HG03025 (cell line): ENCODE measurements at regions not wholly inside any gene's neighbourhood (a gene's known extent, or its start where the extent isn't known, plus 50 kb on each side); places are given as distances from the start of the nearest gene placed in this dataset.
"Not testable (repeated sequence)": the region's sequence is repeated elsewhere in the genome, so short reads cannot be mapped to it uniquely, and the experiment has no call there.

Experiments
- ATAC-seq: cut with Tn5 transposase; IDR thresholded peaks from one replicate; pipeline ENCODE4 v1.9.1; 2021; ENCODE audit warnings: mild to moderate bottlenecking, moderate library complexity; ENCODE audit not compliant: unreplicated experiment, low FRiP score

DNA sequence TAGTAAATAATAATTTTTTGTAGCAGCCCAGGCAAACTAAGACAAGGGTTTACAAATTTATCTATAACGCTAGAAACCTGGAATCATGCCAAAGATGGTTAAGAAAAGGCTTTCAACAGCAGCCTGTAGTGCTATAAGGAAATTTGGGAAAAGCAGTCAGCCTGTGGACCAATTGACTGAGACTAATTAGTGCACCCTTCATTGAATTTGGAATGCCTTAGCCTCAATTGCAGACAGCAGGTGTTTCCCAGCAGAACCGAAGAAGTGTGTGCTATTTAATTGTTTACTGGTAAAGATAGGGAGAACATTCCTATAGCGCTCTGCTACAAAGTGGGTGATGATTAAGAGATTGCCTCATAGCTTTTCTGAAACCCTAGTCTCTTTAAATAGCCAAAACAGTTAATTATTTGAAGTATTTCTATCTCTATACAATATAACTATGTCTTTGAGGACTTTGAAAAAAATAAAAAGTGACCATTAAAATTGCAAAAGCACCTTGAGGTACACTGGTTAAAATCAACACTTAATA, 1884.3 kb upstream of the PCDH20 start:
- ATAC-seq: no peak

- no peak for ATAC-seq
Observed at GRCh38 chr13:63297163-63297562, 1881.5 kb upstream of the PCDH20 start.

GRCh38 chr13:63291701-63292100, 1876.1 kb upstream of the PCDH20 start:
- ATAC-seq: no peak

DNA sequence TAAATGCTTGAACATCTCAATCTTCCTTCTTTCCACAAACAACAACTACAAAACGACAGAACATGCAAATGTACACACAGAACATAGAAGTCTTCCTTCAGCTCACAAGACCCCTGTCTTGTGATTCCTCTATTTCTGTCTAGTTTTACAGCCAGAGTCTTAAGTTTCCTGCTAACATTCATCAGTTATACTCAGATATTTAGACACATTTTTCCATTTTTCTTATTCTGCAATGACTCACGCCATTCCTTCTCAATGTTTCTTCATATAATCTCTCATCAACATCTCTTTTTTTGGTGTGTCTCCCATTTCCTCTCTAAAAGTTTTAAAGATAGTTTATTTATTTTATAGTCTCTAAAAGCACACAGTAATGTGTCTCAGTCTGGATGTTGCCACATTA, 1872.9 kb upstream of the PCDH20 start:
- no peak for ATAC-seq

GRCh38 chr13:63287926-63288325, 1872.3 kb upstream of the PCDH20 start:
- no peak for ATAC-seq

DNA sequence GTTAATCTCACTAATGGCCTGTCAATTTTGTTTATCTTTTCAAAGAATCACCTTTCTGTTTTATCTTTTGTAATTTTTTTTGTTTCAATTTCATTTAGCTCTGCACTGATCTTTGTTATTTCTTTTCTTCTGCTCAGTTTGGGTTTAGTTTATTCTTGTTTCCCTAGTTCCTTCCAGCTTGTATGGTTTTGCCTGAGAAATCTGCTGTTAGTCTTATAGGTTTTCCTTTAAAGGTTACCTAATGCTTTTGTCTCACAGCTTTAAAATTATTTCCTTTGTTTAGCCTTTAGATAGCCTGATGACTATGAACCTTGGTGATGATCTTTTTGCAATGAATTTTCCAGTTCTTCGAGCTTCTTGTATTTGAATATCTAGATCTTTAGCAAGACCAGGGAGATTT, 1869.8 kb upstream of the PCDH20 start:
- ATAC-seq: no peak

GRCh38 chr13:63279136-63279535, 1863.5 kb upstream of the PCDH20 start:
- ATAC-seq: no peak

DNA sequence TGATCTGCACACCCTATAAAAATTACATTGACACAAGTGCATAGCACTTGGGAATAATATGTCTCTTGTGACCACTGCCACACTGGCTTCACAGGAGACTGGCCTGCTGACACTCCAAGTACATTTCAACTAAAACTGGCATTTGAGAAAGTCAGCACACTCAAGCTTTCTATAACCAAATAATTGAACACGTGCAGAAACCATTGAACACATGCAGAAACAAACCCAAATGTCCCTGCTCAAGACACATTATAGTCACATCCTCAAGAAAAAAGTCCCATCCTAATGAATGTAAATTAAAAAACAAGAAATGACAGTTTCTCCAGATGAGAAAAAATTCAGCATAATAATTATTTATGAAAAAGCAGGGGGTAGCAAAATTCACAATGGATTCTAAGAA, 1859.1 kb upstream of the PCDH20 start:
- ATAC-seq: no peak

- no peak for ATAC-seq
Observed at GRCh38 chr13:63249411-63250187, 1834.0 kb upstream of the PCDH20 start.

- ATAC-seq: not testable (repeated sequence)
Observed at GRCh38 chr13:63236667-63237396, 1821.2 kb upstream of the PCDH20 start.

DNA sequence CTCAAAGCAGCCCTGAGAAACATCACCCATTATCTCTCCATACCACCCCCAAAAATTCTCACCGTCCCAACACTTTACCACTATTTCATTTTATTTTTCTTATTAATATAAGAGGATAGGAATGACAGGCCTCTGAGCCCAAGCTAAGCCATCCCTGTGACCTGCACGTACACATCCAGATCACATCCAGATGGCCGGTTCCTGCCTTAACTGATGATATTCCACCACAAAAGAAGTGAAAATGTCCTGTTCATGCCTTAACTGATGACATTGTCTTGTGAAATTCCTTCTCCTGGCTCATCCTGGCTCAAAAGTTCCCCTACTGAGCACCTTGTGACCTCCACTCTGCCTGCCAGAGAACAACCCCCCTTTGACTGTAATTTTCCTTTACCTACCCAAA, 1802.9 kb upstream of the PCDH20 start:
- ATAC-seq: not testable (repeated sequence)

- ATAC-seq: no peak
Observed at GRCh38 chr13:63209330-63210017, 1793.8 kb upstream of the PCDH20 start.

DNA sequence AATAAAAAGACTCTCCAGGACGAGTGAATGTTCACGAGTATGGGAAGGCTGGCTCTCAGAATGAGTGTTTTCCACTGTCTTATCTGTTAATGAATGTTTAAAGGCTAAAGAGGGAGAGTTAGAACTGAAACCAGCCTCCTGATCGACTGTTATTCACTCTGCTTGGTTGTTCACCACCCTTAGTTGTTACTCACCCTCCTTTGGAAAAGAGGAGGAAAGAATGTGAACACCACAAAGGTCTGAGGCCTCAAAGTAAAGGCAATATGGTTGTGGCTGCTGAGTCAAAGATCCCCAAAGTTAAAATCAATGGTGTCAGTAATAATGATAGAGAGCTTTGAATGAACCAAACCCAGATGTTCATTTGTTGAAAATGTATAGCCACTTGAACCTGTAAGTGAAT, 1793.2 kb upstream of the PCDH20 start:
- no peak for ATAC-seq

DNA sequence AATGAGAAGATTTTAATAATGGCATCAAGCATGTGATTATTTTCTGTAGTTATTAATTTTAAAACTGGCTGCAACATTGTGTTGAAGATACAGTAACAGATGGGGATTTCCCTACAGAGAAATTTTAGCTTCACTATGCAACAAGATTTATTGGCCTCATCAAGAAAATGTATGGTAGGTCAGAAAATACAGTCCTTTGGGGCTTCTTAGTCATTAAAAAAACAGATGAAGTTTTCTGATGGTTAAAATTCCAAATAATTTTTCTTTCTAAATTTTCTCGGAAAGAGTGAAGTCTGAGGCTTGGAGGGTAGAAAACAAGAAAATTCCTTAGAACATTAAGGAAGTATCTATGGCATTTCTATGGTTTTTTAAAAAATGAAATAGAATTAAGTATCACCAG, 1790.8 kb upstream of the PCDH20 start:
- ATAC-seq: no peak

DNA sequence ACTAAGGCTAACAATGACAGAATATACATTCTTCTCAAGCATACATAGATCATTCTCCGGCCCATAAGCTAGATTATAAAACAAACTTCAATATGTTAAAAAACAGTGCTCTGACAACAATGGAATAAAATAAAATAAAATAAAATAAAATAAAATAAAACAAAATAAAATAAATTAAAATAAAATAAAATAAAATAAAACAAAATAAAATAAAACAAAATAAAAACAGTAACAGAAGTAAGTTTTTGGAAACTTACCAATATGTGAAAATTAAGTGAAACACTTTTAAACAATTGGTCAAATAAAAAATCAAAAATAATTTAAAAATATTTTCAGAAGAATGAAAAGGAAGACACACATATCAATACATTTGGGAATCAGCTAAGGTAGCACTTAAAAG, 1785.8 kb upstream of the PCDH20 start:
- ATAC-seq: no peak

DNA sequence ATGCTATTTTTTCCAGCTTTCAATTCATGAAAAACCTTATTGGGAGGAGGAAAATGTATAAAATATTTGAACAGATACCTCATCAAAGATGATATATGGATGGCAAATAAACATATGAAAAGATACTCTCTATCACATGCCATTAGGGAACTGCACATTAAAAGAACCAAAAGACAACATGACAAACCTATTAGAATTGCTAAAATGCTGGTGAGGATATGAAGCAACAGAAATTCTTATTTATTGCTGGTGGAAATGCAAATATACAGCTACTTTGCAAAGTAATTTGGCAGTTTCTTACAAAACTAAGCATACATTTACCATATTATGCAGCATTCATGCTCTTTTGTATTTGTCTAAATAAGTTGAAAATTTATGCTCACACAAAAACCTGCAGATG, 1783.9 kb upstream of the PCDH20 start:
- no peak for ATAC-seq

DNA sequence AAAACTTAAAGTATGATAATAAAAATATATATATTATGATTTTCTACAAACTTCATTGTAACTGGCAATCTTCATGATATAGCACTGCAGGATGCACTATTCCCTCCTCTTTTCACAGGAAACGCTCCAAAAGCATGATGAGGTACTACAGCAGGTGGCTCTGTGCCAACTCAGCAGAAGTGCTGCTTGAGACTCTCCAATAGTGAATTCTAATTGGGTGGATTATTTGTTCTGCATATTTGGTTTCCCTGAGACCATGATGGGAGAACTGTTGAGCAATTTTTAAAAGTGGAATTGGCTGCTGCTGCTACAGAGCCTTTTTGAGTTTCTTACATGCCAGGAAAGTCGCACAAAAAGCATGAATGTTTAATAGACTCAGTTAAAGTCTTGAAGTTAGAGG, 1782.4 kb upstream of the PCDH20 start:
- no peak for ATAC-seq

GRCh38 chr13:63195726-63196125, 1780.1 kb upstream of the PCDH20 start:
- ATAC-seq: no peak

DNA sequence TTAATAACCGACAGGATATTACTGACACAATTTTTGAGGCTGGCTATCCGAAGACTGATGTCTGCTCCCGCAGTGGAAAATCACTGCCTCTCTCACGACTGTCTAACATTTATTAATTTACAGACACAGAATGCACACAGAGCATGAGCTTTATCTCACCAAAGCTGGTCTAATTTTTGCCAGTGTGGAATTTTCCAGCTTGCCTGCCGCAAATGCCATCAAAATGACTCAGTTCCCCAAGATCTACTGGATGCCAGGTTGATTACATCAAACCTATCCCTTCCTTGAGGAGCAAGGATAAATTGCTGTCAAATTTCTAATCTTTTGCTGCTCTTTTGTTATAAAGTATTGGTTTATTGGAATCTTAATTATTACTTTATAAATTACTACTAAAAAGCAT, 1775.1 kb upstream of the PCDH20 start:
- no peak for ATAC-seq

DNA sequence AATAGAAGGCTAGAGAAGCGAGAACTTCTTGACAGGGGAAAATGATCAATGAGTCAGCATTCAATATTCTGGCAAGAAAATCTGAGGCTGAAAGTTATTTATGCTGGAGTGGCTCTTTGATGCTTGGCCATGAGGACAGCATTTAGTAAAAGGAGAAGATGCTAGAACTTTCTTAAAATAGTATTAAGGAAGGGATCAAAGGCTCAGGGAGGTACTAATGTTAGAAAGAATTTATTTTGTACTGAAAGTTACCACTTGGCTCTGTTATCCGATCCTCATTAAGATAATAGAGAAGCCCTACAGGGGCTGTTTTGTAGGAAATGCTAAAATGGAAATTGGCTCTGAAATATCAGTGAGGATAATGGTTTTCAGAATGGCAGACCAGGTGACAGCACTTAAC, 1774.6 kb upstream of the PCDH20 start:
- ATAC-seq: no peak

DNA sequence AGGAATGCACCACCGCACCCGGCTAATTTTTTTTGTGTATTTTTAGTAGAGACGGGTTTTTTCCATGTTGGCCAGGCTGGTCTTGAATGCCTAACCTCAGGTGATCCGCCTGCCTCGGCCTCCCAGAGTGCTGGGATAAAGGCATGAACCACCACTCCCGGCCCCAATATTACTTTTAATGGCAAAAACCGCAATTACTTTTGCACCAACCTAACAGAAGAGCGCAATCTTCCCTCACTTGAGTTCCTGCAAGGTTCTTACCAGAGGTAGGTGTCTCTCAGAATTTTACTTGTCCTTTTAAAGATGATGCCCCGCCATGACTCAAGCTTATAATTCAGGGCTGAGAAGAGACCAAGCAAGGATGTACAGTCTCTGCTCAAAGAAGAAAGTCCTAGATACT, 1774.1 kb upstream of the PCDH20 start:
- no peak for ATAC-seq
